ENCODE measurements at regions not wholly inside any gene's neighbourhood (a gene's known extent, or its start where the extent isn't known, plus 50 kb on each side); places are given as distances from the start of the nearest gene placed in this dataset.
A peak's percentile ranks its signal among the peaks of the same experiment; 100 is the strongest.

DNA sequence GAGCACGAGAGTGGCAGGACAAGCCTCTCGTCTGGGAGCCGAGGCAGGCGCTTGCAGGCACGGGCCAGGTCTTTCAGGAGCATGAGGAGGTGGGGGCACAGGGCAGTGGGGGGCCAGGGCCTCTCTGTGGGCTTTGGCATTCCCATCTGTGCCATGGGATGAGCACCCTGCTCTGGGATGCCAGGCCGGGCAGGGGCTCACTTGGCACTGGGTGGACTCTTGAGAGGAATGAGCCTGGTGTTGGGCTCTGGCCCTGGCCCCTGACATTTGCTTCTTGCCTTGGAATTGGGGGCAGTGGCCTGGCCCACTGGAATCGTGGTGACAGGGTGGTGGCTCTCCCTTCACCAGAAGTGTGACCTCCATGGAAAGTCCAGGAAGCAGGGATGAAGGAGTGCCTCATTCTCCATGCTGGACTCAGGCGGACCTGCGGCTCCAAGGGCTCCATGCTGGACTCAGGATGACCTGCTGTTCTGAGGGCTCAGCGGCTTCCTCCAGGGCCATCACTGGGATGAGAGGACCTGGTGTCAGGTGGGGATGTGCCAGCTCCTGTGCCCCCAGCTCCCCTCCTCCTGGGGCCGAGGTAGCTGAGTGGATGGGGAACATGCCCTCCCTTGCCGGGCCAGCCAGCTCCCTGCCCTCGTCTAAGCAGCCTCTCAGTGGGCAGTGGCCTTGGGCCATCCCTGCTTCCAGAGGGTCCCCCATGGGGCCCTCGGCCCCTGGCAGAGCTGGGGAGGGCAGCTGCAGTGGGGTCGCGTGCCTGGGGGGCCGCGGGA is 220.3 kb downstream of the KIF26A start:
- DNase-seq, result no peak

DNA sequence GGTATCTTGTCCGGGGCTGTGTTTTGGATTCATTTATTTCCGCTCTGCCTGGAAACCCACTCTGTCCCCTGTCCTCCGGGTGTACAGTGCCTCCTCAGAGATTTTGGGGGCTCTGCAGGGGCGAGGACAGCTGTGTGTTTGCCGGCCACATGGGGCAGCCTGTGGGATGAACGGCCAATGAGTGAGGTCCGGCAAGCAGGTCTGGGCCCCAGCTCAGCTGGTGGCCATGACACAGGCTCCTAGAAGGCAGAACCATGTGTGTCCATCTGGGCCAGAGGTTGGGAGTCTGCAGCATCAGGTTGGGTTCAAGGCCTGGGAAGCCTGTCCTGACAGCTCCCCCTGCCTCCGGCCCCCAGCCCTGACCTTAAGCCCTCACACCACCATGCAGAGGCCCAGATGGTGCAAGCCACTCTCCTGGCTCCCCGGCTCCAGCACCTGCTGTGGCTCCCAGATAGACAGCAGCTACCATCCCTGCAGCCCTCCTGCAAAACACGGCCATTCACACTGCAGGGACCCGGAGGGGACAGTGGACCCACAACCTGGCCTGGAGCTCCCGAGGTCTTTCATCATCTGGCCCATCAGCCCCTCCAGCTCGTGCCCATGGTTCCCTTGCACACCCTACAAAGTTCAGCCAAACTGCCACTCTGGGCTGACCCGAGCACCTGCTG is 220.1 kb upstream of the C14orf180 start:
- no peak for DNase-seq

DNA sequence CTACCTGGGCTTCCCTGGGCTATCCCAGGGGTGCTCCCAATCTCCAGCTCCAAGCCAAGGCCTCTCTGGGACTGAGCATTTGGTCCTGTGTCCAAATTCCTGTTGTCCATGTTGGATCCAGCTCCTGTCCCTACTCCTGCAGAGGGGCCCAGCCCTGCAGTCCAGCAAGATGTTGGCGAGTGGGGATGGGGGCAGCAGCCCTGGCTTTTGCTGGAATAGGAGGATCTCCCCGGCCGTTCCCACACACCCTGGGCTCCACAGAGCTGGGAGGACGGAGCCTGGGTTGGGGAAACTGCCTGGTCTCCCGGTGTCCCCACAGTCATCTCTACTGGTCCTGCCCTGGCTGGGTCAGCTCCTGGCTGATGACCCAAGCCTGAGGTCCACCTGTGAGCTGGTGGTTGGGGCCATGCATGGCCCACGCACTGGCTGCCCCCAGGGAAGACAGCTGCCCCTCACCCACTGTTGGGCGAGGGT is 219.6 kb upstream of the C14orf180 start:
- no peak for DNase-seq

DNA sequence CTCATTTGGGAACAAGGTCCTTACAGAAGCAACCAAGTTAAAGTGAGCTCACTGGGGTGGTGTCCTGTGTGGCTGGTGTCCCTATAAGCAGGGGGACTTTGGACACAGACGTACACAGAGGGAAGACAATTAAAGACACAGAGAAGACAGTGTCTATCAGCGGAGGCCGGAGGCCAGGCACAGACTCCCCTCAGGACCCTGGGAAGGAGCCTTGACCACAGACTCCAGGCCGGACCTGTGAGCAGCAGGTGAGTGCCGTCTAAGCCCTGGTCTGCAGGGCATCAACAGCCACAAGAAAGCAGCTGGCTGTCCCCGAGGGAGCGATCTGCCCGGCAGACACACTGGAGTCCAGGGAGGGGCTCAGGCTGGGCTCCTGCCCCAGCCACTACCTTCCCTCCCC is 219.1 kb upstream of the C14orf180 start:
- no peak for DNase-seq

DNA sequence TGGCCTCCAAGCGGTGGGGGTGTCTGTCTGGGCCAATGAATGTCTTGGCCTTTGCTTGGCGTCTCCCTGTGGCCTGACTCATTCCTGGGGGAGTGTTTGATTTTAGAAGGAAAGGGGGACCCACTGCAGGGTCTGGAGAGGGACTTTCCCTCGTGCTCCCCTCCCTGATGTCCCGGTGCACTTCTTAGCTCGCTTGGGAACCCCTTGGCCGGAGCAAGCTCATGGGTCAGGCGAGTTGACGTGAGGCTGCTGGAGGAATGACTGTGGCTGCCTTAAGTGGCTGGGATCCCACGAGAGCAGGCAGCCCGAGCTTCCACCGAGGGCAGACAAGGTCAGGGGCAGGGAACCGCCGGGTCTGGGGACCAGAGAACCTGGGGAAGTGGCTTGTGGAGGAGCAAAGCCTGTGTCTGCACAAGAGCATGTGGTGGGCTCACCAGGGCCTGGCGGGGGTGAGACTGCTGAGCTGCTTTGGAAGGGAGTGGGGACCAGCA is 218.4 kb upstream of the C14orf180 start:
- no peak for DNase-seq

DNA sequence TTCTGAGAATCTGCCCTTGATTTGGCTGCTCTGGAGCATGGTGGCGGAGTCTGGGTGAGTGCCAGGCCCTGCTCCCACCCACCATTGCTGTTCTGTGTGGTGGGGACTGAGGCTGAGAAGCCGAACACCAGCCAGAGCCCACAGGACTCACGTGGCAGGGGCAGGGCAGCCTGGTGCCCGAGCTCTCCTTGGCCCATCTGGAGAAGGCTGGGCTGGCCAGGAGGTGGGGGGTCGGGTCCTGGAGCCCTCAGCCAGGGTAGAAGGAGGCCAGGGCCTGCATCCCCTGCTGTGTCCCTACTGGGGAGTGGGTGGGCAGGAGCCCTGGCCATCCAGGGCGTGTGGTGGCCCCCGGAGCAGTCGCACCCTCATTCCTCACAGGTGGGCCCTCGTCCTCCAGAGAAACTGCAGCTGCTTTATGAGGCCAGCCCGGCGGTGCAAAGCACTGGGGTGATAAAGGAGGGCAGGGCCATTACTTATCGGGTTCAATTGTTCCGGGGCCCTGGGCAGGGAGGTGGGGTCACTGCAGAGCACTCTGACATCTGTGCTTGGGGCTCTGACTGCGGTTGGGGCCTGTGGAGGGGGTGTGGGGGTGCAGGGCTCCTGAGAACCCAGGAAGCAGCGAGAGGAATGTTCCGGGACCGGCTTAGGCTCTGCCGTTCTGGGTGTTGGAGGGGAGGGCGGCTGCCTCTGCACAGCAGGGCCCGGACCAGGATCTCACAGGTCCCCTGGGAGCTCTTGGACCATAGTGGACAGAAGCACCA is 217.5 kb upstream of the C14orf180 start:
- DNase-seq, result no peak

DNA sequence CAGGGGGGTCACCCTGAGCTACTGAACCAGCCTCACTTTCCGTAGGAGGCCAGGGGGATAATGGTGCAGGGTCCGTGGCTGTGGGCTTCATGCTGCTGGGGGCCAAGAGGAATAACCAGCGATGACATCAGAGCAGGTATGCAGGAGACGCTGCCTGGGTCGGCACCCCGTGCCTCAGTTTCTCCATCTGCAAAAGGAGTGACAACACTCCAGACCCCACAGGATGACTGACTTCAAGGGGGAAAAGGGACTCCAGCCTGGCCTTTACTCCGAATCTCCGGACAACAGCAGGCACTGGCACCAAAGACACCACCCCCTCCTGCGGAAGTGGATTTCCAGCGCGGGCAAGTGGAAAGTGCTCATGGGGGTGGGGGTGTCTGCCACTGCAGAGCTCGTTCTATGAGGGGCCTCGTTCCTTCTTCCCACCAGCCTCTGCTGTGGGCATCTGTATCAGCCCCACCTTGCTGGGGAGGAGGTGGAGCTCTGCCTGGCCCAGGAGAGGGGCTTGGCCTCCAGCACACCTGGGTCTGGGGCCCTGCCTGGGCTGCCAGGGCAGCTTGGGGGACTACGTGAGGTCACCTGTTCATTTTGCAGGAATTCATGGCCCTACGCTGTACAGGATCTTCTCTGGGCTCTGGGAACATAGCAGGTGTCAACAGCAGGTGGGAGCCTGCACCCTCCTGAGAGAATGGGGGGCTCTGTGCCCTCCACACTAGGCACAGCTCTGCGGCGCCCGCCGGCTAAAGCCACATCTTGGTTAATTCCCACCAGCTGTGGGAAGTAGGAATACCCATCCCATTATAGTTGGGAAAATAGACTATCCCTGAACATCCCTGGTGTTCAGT is 216.6 kb upstream of the C14orf180 start:
- DNase-seq, result no peak

DNA sequence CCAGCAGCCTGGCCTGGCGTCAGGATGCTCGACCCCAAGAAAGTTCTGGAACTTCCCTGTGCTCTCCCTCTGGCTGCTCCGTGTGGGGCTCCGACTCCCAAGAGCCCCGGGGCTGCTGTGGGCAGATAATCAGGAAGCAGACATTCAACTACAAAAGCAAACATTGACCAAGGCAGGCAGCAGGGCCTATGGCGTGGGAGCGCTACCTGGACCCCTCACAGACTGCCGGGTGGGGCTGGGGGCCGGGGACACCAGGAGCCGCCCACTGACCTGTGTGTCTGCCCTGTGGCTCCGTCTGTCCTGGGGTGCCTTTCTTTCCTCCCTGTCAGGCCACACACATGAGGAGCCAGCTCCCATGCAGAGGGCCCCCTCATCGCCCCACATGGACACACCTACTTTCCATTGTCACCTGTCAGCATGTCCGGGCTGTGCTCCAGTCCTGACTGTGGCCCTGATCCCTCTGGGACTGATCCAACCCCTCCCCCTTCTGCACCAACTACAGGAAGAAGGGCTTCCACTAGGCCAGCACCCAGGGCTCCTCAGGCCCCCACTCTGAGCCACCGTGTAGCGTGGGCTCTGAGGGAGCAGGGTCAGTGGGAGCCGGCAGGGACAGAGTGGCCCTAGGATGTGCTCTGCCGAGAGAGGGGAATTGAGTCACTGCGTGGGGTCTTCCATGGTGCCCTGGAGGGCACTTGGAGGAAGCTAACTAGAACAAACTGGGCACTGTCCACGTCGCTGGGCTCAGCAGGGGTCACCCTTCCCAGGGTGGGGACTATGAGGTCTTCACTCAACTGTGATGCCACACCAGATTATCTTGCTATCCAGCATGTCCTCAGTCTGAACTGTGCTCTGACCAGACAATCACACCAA is 215.4 kb upstream of the C14orf180 start:
- DNase-seq, result no peak

DNA sequence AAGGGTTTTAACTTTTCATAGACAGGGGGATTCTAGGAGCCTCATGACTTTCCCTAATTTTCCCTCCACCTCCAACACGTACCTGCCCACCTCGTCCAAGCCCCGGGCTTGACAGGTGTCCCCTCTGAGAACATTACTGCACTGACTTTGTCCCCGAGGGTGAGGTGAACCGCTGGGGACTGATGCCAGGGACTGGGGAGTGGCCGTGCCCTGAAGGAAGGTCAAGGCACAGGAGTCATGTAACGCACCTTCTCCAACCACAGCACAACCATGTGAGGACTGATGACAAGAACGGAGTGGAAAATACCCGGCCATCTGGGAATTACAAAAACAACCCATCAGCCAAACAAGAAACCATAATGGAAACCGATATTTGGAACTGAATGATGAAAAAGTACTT is 214.7 kb upstream of the C14orf180 start:
- no peak for DNase-seq

DNA sequence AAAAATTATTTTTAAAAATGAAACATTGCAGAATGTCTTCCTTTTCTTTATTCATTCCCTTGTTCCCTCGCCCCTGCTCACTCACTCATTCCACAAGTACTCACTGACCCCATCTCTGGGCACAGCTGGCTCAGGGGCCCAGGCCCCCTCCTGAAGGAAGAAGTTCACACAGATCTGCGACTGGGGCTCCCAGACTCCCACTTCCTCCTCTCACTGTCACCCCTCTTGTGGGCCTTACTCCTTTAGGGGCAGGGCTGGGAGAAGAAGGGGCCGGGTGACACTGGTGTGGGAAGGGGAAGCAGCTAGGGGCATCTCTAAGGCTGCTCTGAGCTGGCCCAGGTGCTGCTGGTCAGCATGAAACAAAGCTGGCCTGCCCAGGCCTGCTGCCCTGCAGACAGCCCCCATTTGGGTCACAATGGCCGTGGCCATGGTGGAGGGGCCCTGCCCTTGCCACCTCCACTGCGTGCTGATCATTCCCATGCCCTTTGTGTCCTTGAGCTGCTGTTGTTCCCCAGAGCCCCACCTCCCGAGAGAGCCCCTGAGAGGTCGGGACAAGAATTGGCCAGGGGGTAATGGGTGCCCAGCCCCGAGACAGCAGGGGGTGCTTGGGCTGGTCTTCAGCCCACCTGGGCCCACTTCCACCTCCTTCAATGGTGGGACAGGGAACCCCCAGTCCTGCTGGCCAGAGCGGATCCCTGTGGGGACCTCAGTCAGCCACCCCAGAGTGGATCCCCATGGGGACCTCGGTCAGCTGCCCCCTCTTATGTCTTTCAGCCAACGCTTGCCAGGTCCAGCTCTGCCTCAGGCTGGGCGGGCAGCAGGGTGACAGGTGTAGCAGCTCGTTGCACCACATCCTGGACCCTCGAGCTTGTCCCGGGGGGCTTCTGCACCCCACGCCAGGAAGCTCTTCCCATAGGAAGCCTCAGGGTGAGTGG is 212.4 kb upstream of the C14orf180 start:
- no peak for DNase-seq

DNA sequence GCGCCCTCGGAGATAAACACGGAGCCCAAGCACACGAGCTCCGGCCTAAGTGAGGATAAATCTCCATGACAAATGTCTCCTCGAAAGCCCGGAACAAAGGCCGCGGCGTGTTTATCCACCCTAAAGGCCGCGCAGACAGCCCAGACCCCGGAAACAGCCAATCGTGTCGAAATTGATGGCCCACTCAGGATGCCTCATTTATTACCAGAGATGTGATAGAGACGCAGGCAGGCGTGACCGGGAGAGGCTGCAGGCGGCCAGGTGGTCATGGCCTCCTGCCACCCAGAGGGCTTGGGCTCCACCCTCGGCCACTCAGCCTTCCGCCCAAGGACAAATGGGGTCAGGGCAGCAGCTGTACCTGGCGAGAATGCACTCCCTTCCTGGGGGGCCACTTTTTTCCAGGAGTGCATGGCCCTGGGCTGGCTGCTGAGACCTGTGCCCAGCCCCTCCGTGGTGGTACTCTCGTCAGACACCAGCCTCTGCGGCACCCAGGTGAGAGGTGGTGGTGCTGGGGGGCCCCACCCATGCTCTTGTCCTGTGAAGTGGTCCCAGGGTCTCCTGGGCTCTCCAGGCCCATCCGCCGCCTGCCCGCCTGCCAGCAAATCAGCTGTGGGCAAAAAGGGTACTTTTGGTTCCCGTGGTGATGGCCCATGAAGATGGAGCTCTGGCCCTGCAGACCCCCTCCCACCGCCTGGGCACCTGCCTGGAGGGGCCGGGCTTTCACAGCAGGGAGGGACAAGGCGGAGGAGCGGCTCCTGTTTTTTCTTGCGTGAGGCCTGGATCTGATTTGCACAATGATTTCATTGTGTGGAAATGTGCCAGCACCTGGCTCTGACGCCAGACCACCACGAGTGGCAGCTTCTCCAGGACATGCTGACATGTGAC is 211.5 kb upstream of the C14orf180 start:
- DNase-seq, result no peak

DNA sequence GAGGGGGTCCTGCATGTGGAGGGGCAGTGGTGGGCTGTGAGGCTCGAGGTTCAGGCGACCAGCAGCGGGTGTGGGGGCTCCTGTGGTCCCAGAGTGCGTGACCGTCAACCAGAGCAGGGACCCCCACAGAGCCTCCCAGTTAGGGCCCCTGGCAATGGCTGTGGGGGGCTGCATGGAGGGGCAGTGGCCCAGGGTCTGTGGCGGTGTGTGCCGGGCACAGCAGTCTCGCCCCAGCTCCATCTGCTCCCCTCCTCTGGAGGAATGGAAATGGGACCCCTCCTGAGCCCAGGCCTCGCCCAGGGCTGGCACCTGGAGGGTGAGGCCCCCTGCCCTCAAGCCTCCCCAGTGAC is 210.8 kb upstream of the C14orf180 start:
- no peak for DNase-seq

DNA sequence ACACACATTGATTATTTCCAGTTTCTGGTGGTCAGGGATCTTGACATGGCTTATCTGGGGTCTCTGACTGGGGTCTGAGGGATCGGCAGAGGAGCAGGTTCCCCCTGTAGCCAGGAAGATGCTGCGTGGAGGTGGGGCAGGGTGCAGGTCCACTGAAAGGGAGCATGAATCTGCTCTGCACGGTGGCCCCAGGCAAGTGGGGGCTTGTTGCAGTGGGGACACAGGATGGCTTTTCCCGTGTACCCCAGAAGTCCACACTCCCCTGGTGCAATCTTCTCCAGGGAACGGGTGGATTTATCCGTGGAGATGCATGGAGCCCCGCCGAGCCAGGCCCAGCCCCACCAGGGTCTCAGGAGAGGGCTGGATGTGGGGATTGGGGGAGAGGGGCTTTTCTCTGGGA is 210.4 kb upstream of the C14orf180 start:
- no peak for DNase-seq

DNA sequence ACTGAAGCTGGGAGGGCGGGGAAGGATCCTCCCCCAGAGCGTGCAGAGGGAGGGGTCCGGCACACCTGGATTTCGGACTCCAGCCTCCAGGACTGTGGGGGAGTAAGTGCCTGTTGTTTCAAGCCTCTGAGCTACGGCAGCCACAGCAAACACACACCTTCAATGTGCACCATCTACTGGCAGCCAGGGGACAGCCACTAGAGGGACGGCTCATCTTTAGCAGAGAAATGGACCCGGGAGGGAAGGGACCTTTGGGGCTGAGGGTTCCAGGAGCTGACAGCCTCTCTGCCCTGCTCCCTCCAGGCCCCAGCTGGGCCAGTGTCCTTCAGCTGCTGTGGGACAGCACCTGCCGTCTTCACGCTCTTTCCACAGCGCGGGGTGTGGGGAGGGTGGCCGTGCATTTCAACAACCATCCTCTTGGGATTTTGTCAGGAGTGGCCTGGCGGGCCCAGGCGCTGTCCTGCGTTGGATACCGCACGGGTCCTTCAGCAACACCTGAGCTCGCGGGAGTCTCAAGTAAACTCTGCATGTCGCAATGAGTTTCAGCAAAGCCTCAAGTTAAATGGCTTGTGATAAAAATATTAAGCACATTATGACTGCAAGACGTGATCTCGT is 209.2 kb upstream of the C14orf180 start:
- DNase-seq, result peak; percentile 56 to 78

DNA sequence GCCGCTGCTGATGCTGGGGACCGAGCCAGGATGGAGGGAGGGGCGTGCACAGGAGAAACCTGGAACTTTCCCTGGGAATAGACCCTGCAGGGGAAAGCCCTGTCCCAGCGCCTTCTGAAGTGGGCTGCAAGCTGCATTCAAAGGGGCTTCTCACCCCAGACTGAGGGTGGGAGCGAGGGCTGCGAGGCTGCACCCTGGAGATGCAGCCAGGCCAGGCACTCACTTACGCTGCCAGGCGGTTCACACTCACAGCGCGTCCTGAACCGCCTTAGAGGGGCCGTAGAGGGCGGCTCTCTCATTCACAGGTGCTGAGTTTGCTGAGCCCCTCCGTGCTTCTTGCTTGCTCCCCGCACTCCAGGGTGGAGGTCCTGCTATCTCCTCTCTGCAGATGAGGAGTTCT is 208.5 kb upstream of the C14orf180 start:
- DNase-seq, result no peak

DNA sequence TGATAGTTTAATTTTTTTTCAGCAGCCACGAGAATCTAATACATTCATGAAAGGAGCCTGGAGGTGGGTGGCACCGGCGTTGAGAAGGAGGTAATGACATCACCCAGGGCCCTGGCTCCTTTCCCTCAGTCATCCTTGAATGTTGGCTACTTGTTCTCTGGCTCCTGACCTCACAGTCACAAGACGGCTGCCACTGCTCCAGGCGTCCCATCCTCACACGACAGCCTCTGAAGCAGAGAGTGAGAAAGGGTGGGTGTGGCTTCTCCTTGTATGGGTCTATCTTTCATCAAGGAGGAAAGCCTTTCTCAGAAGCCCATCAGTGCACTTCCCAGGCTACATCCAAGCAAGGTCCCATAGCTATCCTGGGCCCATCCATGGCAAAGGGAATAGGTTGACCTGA is 207.6 kb upstream of the C14orf180 start:
- no peak for DNase-seq

DNA sequence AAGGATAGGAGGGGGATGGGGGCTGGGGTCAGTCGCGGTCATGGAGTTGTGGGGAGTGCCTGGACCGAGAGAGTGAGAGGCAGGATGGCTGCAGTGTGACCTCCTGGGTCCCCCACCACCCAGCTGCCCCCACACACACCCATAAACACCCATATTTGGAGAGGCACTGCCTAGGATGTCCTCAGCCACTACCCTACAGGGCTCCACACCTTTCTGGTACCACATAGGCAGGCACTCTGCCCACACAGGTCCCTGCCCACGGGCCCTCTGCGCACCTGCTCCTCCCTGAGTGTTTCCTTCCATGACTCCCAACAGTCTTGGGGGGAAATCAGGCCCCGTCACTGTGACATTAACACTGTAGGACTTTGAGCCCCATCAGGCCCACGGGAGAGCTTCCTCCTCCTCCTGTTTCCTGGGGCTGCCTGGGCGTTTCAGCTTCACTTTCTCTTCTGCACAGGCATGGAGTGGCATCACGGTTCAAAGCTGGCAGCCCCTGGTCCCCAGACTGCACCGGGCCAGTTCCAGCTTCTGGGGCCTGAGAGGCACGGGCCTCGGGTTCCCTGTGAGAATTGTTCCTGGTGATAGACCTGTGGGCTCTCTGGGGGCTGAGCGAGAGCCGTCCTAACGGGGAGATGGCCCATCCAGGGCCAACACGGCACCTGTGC is 207.0 kb upstream of the C14orf180 start:
- DNase-seq, result no peak

DNA sequence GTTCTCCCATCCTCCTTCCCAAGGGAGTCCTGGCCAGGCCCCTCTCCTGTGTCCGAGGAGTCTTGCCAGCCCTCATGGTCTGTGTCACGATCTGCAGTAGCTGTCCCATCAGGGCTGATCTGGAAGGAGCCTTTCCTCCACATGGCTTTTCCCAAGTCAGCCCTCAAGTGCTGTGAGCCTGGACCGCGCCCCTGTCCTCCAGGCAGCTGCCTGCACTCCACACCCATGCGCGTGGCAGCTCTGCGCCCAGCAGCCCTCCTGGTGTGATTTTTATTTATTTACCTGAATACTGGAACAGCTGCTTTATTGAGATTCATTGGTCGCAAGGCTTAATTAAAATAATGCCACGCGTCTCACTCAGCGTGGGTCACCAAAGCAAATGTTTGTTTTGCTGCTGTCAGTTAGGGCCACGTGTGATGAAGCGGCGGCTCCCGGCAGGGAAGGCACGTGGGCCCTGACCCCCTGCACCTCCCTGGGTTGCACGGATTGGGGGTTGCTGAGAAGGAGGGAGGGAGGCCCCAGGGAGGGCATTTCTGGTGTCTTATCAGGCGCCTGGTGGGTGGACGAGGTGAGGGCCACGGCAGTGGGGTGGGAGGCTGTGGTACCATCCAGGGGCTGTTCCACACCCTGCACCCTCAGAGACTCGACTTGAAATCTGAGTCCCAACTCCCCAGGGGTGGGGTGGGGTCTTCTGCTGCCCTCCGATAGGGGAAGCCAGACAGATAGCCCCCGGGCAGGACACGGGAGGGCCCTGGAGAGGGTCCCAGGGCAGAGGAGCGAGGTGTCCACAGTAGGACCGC is 206.3 kb upstream of the C14orf180 start:
- peak in 1 of 2 experiments; percentile 21 for DNase-seq

All from NCI-H524 (cell line).